ENCODE measurements at regions not wholly inside any gene's neighbourhood (a gene's known extent, or its start where the extent isn't known, plus 50 kb on each side); places are given as distances from the start of the nearest gene placed in this dataset.

GRCh38 chr6:119915971-119916370 is 566.4 kb upstream of the MAN1A1 start:
- TF ChIP-seq POLR2A (IDR thresholded peaks at IDR 0.05) (no peak), CTCF (IDR thresholded peaks at IDR 0.05) (no peak)
- intact Hi-C loops (cut with DNase I; ENCODE audit: low total_unique reads) = no loop called here
- WGBS, 2 donors = 56 to 63% methylated on average over 2 of the region's 2 CpGs
- H3K4me3 ChIP-seq (ENCODE audit: low read depth, poor library complexity, severe bottlenecking) = no peak overlapping the region
- DNase-seq (ENCODE audit: low spot score in 2 of 2) = no peak

GRCh38 chr6:119908157-119908556 is 558.6 kb upstream of the MAN1A1 start:
- no peak for DNase-seq (ENCODE audit: low spot score in 2 of 2)
- H3K4me3 ChIP-seq (ENCODE audit: low read depth, poor library complexity, severe bottlenecking) = no peak overlapping the region
- intact Hi-C loops (cut with DNase I; ENCODE audit: low total_unique reads) = no loop called here
- TF ChIP-seq CTCF (IDR thresholded peaks at IDR 0.05) (no peak), POLR2A (IDR thresholded peaks at IDR 0.05) (no peak)
- WGBS, 2 donors = 49 to 65% methylated on average over 3 of the region's 3 CpGs

- intact Hi-C loops (cut with DNase I; ENCODE audit: low total_unique reads) = no loop called here
- TF ChIP-seq CTCF (IDR thresholded peaks at IDR 0.05) (no peak), POLR2A (IDR thresholded peaks at IDR 0.05) (no peak)
- no peak overlapping the region for H3K4me3 ChIP-seq (ENCODE audit: low read depth, poor library complexity, severe bottlenecking)
- 38 to 48% methylated on average over 1 of the region's 1 CpG for WGBS, 2 donors
- DNase-seq (ENCODE audit: low spot score in 2 of 2) = no peak
These were observed 553.1 kb upstream of the MAN1A1 start for GRCh38 chr6:119902681-119903080.

DNA sequence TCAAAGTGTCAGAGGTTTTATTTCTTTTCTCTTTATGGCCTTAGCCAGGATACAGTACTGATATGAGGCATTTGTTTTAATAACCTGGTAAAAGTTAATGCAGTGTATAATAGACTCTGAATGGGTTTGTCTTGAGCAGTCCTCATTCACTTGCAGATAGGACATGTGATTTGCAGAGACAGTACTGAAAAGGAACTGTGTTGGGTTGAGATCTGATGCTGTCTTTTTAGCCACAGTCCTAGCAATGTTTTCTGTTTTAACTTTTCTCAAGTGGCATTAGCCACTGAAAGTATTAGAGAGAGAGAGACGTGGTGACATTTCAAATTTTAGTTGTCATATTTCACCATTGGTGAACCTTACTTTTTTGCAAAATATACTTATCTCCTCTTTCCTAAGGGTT is 547.2 kb upstream of the MAN1A1 start:
- intact Hi-C loops (cut with DNase I; ENCODE audit: low total_unique reads) = no loop called here
- no peak for DNase-seq (ENCODE audit: low spot score in 2 of 2)
- 89 to 90% methylated on average over 1 of the region's 1 CpG for WGBS, 2 donors
- TF ChIP-seq POLR2A (IDR thresholded peaks at IDR 0.05) (no peak), CTCF (IDR thresholded peaks at IDR 0.05) (no peak)
- H3K4me3 ChIP-seq (ENCODE audit: low read depth, poor library complexity, severe bottlenecking) = no peak overlapping the region

DNA sequence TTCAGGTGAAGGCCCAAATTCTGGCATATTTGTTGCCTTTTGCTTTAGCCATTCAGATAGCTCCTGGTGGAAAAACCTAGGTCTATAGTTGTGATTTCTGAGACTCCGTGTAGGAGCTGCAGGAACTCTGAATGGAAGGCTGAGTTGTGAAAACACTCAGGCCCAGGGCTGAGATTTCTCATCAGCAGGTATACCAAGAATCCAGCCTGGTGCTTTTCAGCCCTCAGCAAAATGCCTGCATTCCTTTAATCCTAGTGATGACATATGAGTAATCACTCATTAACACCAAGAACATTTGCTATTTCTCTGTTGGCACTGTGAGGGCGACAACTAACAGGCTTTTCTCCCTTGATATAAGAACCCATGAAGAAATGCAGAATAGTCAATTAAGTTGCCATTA is 546.1 kb upstream of the MAN1A1 start:
- DNase-seq (ENCODE audit: low spot score in 2 of 2) = no peak
- WGBS, 2 donors = 65 to 66% methylated on average over 2 of the region's 2 CpGs
- H3K4me3 ChIP-seq (ENCODE audit: low read depth, poor library complexity, severe bottlenecking) = no peak overlapping the region
- TF ChIP-seq POLR2A (IDR thresholded peaks at IDR 0.05) (no peak), CTCF (IDR thresholded peaks at IDR 0.05) (no peak)
- intact Hi-C loops (cut with DNase I; ENCODE audit: low total_unique reads) = no loop called here

DNA sequence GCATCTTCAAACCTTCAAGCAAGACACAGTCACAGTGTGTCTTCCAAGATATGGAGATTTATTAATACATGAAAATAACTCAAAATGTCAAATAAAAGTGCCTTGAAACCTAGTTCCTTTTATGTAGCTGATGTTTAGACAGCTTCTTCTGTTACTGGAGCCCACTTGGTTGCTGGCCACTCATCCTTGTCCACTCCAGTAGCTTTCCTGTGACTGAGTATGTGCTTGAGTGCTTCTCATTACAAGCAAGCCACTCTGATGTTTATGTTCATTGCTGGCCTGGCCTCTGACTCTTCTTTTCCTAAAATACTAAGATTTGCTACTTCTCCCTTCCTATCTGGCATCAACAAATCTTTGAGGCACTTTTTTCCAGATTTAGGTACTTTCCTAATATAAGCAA is 545.2 kb upstream of the MAN1A1 start:
- H3K4me3 ChIP-seq (ENCODE audit: low read depth, poor library complexity, severe bottlenecking) = no peak overlapping the region
- intact Hi-C loops (cut with DNase I; ENCODE audit: low total_unique reads) = no loop called here
- TF ChIP-seq CTCF (IDR thresholded peaks at IDR 0.05) (no peak), POLR2A (IDR thresholded peaks at IDR 0.05) (no peak)
- DNase-seq (ENCODE audit: low spot score in 2 of 2) = no peak

Data from lower leg skin (tissue), 4 donors.